Bone marrow (tissue), 2 donors: ENCODE measurements at regions not wholly inside any gene's neighbourhood (a gene's known extent, or its start where the extent isn't known, plus 50 kb on each side); places are given as distances from the start of the nearest gene placed in this dataset.
"Not testable (repeated sequence)": the region's sequence is repeated elsewhere in the genome, so short reads cannot be mapped to it uniquely, and the experiment has no call there.

ENCODE experiments used
- DNase-seq, 2 donors: peaks; one replicate each; lab custom pipeline; 2025; lab: John Stamatoyannopoulos, UW

- no peak for DNase-seq
Observed at GRCh38 chr4:79850626-79851025, 222.4 kb downstream of the ANTXR2 start.

GRCh38 chr4:79848329-79848728 is 224.7 kb downstream of the ANTXR2 start:
- no peak for DNase-seq

DNA sequence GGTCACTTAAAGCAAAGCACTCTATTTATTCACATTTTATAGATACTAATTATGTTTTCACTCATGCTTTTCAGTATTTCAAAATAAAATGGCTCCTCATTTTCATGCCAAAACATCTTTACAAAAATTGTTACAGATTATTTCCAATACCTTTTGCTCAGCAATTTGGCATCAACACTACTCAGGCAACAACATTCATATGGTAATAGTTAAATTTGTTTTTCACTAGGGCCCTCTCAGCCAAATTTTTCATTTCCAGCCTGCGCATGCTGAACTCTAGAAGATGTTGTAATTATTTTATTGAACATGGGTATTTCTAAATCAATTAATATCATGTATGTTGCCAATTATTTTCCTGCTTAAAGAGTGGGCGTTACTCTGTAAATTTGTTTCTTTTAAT is 225.6 kb downstream of the ANTXR2 start:
- DNase-seq: no peak

GRCh38 chr4:79842162-79842561 is 230.9 kb downstream of the ANTXR2 start:
- no peak for DNase-seq

- DNase-seq: no peak
Observed at GRCh38 chr4:79833857-79834256, 239.2 kb downstream of the ANTXR2 start.

DNA sequence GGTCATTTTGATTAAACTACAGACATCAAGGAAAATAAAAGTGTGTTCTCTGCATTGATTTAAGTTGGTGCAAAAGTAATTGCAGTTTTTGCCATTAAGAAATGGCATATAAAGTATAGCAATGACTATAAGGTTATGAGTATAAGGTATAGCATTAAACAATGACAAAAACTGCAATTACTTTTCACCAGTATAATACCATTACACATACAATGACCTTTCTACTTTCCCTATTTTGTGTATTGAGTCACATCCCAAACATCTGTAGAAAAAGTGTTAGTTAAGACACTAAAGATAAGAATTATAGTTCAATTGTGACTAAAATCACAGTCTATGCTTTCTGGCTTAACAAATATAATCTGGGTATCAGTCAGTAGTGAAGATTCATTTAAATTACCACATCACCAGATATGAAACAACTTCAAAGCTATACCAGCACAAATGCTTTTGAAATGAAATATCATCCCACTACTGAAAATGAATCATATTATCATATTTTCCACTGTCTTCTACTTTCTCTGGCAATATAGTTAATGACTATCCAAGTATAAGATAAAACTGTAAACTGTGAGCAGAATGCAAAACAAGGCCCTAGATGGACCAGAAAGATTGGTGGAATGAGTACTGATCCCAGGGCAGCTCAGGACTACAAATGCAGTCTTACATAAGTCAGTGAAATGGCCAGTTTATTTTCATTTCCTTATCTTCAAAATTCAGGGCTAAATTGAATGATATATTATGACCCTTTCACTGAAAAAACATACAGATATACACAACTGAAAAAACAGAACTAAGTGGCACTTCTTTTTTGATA is 241.1 kb downstream of the ANTXR2 start:
- no peak for DNase-seq

- no peak for DNase-seq
Observed at GRCh38 chr4:79831119-79831528, 241.9 kb downstream of the ANTXR2 start.

DNA sequence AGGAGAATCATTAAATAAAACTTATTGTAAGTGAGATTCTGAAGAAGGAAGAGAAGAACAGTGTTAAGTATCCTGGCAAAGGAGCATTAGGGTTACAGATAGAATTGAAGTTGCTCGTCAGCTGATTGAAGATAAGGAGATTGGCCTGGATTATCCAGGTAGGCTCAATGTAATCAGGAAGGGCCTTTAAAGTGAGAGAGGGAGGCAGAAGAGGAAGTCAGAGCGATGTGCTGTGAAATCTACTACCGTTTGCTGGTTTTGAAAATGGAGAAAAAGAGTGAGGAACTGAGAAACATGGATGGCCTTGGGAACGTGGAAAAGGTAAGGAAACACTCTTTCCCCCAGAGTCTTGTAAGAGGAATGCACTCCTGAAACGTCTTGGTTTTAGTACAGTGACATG is 245.7 kb downstream of the ANTXR2 start:
- no peak for DNase-seq

- DNase-seq: no peak
Observed at GRCh38 chr4:79823148-79823763, 249.8 kb downstream of the ANTXR2 start.

DNA sequence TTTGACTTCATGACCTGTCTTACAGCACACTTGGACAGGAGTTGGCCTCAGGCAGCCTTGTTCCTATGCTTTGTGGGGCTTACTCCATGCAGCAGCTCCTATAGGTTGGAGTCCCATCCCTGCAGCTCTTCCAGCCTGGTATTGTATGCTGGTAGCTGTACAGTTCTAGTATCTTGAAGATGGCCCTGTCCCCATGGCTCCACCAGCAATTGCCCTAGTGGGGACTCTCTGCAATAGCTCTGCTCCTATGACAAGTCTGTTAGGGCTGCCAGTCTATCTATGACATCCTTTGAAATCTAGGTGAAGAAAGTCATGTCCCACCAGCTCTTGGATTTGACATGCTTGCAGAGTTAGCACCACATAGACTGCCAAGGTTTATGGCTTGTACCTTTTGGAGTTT is 252.6 kb downstream of the ANTXR2 start:
- no peak for DNase-seq

GRCh38 chr4:79807933-79808332 is 265.1 kb downstream of the ANTXR2 start:
- not testable (repeated sequence) for DNase-seq

DNA sequence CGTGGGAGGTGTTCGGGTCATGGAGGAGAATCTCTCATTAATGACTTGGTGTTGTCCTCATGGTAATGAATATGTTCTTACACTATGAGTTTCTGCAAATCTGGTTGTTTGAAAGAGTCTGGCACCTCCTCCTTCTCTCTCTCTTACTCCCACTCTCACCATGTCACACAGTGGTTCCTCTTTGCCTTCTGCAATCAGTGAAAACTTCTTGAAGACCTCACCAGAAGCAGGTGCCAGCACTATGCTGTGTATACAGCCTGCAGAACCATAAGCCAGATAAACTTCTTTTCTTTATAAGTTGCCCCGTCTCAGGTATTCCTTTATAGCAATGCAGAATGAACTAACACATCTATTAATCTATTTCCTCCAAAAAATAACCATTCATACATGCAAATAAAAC is 275.0 kb downstream of the ANTXR2 start:
- DNase-seq: no peak

GRCh38 chr4:79796948-79797347 is 276.1 kb downstream of the ANTXR2 start:
- DNase-seq: no peak

DNA sequence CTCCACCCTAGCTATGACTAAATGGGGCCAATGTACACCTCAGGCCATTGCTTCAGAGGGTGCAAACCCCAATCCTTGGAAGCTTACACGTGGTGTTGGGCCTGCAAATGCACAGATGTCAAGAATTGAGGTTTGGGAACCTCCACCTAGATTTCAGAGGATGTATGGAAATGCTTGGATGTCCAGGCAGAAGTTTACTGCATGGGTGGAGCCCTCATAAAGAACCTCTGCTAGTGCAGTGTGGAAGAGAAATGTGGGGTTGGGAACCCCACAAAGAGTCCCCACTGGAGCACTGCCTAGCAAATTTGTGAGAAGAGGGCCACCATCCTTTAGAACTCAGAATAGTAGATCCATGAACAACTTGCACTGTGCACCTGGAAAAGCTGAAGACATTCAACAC is 284.1 kb downstream of the ANTXR2 start:
- DNase-seq: no peak

GRCh38 chr4:79780129-79780528 is 292.9 kb downstream of the ANTXR2 start:
- DNase-seq: no peak

- DNase-seq: no peak
Observed at GRCh38 chr4:79772510-79772909, 300.5 kb downstream of the ANTXR2 start.

DNA sequence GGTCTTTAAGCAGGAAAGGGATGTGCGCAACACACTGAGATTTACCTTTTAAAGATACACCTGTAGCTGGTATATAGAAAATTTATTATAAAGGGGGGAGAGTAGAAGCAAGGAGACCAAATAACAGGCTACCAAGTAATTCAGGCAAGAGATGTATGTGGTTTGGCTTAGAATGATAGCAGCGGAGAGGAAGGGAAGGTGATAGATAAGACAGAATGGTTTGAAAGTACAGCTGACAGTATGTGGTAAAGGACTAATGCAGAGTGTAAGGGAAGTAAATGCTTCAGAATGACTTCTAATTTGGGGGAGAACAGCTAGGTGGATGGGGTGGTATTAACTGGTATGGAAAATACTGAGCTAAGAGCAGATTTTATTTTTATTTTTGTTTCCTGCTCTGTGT is 308.9 kb downstream of the ANTXR2 start:
- no peak for DNase-seq

GRCh38 chr4:79763486-79764075 is 309.4 kb downstream of the ANTXR2 start:
- DNase-seq: no peak

DNA sequence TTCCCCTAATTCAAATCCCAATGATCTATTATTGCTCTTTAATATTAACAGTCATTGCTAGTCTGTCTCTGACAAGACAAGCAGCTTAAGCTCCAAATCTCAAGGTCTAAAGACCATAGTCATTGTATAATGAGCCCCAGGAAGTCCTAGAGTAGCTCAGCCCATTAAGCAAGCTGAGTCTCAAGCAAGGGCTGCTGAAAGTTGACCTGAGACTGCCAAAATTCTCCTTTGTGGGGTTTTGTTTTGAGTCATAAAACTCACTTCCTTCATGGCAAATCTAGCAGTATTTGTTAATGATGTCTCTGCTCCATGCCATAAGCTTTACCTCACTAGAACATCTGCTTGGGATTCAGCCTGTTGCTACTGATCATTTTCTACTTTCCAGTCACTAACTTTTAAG is 313.2 kb downstream of the ANTXR2 start:
- DNase-seq: no peak

DNA sequence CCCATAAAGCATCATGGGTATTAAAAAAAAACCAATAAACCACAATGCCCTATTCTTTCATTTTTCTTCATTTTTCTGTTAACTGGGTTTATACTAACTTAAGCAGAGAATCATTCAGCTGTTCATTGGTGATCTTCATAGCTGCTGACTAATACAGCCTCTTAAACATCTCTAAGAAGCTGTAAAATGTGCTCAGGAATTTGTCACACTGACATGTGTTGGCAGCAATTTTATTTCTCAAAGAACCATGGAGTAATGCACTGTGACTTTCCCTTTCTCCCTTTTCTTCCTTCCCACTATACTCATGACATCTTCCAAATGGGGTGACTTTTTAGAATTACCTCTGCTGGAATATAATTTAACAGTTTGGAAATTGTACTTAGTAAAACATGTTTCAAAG is 315.4 kb downstream of the ANTXR2 start:
- no peak for DNase-seq

DNA sequence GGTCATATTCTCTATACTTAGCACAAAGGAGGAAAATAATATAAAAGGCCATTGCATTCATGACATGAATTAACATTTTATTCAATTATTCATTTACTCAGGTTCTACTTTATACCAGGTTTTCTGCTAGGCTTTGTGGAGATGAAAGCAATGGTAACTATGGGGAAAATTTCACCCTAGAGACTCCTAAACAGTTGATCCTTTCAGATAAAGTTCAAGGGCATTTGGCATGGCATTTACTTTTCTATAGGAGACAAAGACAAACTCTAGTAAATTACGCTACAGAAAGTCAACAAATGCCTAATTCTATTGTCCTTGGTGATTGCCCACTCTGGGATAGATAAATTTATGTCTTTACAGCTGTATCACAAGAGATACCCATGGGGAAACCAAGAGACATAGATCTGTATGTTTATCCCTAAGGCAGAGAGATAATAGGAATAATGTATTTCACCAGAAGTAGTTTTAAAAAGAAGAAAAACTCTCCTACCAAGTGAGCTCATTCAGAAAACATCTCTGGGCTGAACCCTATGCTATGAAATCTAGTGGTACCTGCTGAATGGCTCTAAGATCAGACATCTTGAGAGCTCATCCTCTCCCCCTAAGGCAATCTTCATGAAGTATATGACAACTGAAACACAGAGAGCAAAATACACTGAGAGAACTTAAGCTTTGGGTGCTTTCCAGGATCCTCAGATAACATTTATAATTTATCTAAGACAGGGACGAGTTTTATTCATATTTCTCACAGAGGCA is 316.7 kb downstream of the ANTXR2 start:
- no peak for DNase-seq

DNA sequence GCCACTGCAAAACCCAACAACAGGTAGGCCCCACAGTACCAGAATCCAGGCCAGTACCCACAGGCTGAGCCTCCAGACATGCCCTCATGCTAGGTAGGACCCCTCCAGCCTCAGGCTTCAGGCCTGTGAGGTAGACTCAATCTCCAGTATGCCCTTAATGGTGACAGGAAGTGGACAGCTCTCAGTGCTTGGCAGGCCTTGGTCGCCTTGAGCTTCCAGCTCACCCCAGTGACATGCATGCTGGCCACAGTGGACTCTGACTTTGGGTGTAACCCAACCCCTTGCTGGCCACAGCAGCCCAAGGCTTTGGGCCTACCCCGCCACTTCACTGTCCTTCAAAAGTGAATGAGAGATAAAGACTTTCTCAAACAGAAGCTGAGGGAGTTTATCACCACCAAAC is 324.2 kb downstream of the ANTXR2 start:
- DNase-seq: no peak

DNA sequence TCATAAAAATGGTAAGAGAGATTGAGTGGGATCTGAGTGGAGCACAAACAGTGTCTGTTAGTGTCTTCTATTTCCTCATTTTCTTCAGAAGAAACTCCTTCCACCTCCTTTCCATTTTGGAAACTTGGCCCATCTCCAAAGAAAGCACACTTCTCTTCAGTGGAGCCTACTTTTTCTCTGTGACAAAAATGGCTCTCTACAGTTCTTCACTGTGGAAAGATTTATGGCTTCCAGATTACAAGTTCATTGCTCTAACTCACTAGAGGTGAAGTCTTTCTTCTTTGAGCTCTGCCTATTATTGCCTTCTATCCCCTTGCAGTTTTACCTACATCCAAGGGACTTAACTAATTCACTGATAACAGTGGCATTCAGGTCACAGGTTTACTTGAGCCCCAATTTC is 325.8 kb downstream of the ANTXR2 start:
- no peak for DNase-seq
